Endodermal cell (in vitro differentiated cells): ENCODE measurements at regions not wholly inside any gene's neighbourhood (a gene's known extent, or its start where the extent isn't known, plus 50 kb on each side); places are given as distances from the start of the nearest gene placed in this dataset.
"Not testable (repeated sequence)": the region's sequence is repeated elsewhere in the genome, so short reads cannot be mapped to it uniquely, and the experiment has no call there.

Experiments
- DNase-seq: peaks from one replicate; pipeline ENCODE4 v3.0.0-alpha.2; 2017
- H3K27ac ChIP-seq: 2 replicates; pipeline ENCODE4 v1.5.1; 2013; ENCODE audit warnings: mild to moderate bottlenecking, low read depth, low read length, moderate library complexity
- H3K27me3 ChIP-seq: 2 replicates; pipeline ENCODE4 v1.6.1; 2013; ENCODE audit warnings: mild to moderate bottlenecking, low read length, moderate library complexity; ENCODE audit not compliant: insufficient read depth, control insufficient read depth, poor library complexity, severe bottlenecking
- H3K36me3 ChIP-seq: 2 replicates; pipeline ENCODE4 v1.7.0; 2013; ENCODE audit warnings: mild to moderate bottlenecking, low read length, moderate library complexity; ENCODE audit not compliant: control insufficient read depth, insufficient read depth
- H3K4me1 ChIP-seq: one replicate; pipeline ENCODE4 v1.7.0; 2013; ENCODE audit warnings: low read length; ENCODE audit not compliant: control insufficient read depth, insufficient read depth
- H3K4me3 ChIP-seq: 2 replicates; pipeline ENCODE4 v1.5.1; 2013; ENCODE audit warnings: mild to moderate bottlenecking, low read length, moderate library complexity
- H3K9ac ChIP-seq: 2 replicates; pipeline ENCODE4 v1.6.1; 2013; ENCODE audit warnings: mild to moderate bottlenecking, low read length, moderate library complexity; ENCODE audit not compliant: poor library complexity, severe bottlenecking; ENCODE audit errors: extremely low read depth
- H3K9me3 ChIP-seq: 2 replicates; pipeline ENCODE4 v1.6.1; 2013; ENCODE audit warnings: mild to moderate bottlenecking, low read length, moderate library complexity; ENCODE audit not compliant: control insufficient read depth
- H3K27ac Mint-ChIP-seq: 2 replicates; pipeline ENCODE4 v1.8.0; 2020; ENCODE audit warnings: mixed read lengths
- H3K27me3 Mint-ChIP-seq: 2 replicates; pipeline ENCODE4 v1.8.0; 2021; ENCODE audit warnings: mild to moderate bottlenecking, mixed read lengths; ENCODE audit not compliant: insufficient read depth
- H3K36me3 Mint-ChIP-seq: 2 replicates; pipeline ENCODE4 v1.8.0; 2020; ENCODE audit warnings: low read depth, mixed read lengths
- H3K4me1 Mint-ChIP-seq: 2 replicates; pipeline ENCODE4 v1.8.0; 2020; ENCODE audit warnings: mixed read lengths
- H3K4me3 Mint-ChIP-seq: 2 replicates; pipeline ENCODE4 v1.8.0; 2020; ENCODE audit warnings: mild to moderate bottlenecking, moderate library complexity, mixed read lengths
- H3K9me3 Mint-ChIP-seq: 2 replicates; pipeline ENCODE4 v1.8.0; 2020; ENCODE audit warnings: mild to moderate bottlenecking, mixed read lengths
- CTCF ChIP-seq: fragments of 200-600 bp; sonication (generic); conservative IDR thresholded peaks from 2 replicates; pipeline ENCODE4 v1.5.0; 2021; ENCODE audit warnings: antibody characterized with exemption, mild to moderate bottlenecking
- WGBS, 2 experiments: methylation state at CpG; one replicate each; pipeline versions ENCODE4 v1.1.5 to v1.1.7; 2013; ENCODE audit warnings: missing lambda C conversion rate in 2 of 2, mixed read lengths in 1 of 2; ENCODE audit not compliant: insufficient coverage in 1 of 2, insufficient read length in 1 of 2; 5-methylcytosine and 5-hydroxymethylcytosine counted together

- no peak overlapping the region for H3K27ac Mint-ChIP-seq
- H3K4me1 ChIP-seq: no peaks in the 10 kb centered on the region
- no peak for DNase-seq
- no peaks in the 10 kb centered on the region for H3K36me3 ChIP-seq
- TF ChIP-seq CTCF: no peak
- 88 to 94% methylated on average over 2 of the region's 2 CpGs for WGBS, 2 experiments
- H3K4me3 ChIP-seq: no peak overlapping the region
- H3K27me3 ChIP-seq: no peaks in the 10 kb centered on the region
- H3K4me1 Mint-ChIP-seq: peaks cover 3% of the 10 kb centered on the region
- H3K36me3 Mint-ChIP-seq: no peaks in the 10 kb centered on the region
- no peak overlapping the region for H3K9ac ChIP-seq
- H3K9me3 Mint-ChIP-seq: peaks cover 7% of the 10 kb centered on the region
- H3K9me3 ChIP-seq: no peaks in the 10 kb centered on the region
- no peak overlapping the region for H3K27ac ChIP-seq
- no peaks in the 10 kb centered on the region for H3K27me3 Mint-ChIP-seq
- H3K4me3 Mint-ChIP-seq: no peak overlapping the region
These were observed 228.3 kb upstream of the GBE1 start for GRCh38 chr3:81989758-81990157.

- no peak for DNase-seq
These were observed 227.8 kb upstream of the GBE1 start for GRCh38 chr3:81989274-81989673.

GRCh38 chr3:81987412-81987811 lies 226.0 kb upstream of the GBE1 start:
- not testable (repeated sequence) for H3K36me3 ChIP-seq, H3K27me3 Mint-ChIP-seq, H3K4me3 ChIP-seq, H3K27ac Mint-ChIP-seq, H3K4me3 Mint-ChIP-seq, H3K9me3 Mint-ChIP-seq, H3K4me1 ChIP-seq, H3K27ac ChIP-seq, H3K9me3 ChIP-seq, H3K4me1 Mint-ChIP-seq, H3K27me3 ChIP-seq, H3K36me3 Mint-ChIP-seq, H3K9ac ChIP-seq, DNase-seq
- 91 to 92% methylated on average over 8 to 11 of the region's 11 CpGs for whole genome bisulfite sequencing, 2 experiments

More at GRCh38 chr3:81989274-81989673, 227.8 kb upstream of the GBE1 start:
- H3K4me3 Mint-ChIP-seq: no peak overlapping the region
- Histone ChIP-seq H3K36me3 (no peaks in the 10 kb centered on the region), H3K9me3 (no peaks in the 10 kb centered on the region), H3K9ac (no peak overlapping the region), H3K4me1 (no peaks in the 10 kb centered on the region), H3K4me3 (no peak overlapping the region), H3K27me3 (no peaks in the 10 kb centered on the region), H3K27ac (no peak overlapping the region)
- H3K27ac Mint-ChIP-seq: no peak overlapping the region
- TF ChIP-seq CTCF: peak; percentile 26
- peaks cover 3% of the 10 kb centered on the region for H3K4me1 Mint-ChIP-seq
- H3K27me3 Mint-ChIP-seq: no peaks in the 10 kb centered on the region
- WGBS, 2 experiments: 80 to 93% methylated on average over 1 to 3 of the region's 3 CpGs
- H3K36me3 Mint-ChIP-seq: no peaks in the 10 kb centered on the region
- peaks cover 7% of the 10 kb centered on the region for H3K9me3 Mint-ChIP-seq
